ENCODE measurements at regions not wholly inside any gene's neighbourhood (a gene's known extent, or its start where the extent isn't known, plus 50 kb on each side); places are given as distances from the start of the nearest gene placed in this dataset.

DNA sequence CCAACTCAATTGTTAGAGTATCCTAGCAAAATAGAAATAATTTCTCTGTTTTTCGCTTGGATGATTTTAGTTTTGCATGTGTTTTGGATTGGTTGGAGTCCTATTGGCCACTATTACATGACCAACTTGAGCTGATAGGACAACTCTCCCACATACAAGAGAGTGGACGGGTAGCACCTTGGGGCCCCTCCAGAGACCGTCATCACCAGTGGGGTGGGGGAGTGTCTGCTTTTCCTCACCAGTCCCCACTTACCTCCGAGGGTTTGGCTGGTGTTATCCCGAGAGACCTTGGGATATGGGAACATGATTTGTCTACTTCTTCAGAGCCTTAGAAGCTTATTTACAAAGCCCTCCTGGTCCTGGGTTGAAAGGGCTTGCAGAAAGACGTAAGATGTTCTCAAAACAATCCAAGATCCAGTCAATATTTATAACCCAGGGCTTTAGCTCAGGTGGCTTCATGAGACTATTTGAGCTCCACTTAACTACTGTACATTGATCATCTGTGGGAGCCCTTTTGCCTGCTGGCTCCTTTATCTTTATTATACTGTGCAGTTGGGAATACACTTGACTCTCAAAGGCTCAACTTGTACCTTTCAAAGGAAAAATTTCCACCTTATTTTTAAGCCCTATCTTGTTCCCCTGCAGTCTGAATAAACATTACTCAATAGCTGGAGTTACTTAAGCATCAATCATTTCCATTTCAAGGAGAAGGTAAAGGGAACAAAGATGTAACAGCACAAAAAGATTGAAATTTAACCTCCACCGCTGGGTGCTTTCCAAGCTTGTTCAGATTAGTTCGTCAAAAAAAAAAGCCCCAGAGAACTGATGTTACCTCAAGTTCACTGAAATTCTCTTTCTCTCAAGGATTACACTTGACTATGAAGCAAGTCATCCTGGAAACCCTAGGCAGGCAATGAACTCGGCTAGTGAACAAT, 119.7 kb downstream of the WDR11 start:
- Histone ChIP-seq H3K27ac (peak overlapping the region; percentile 66), H2AFZ (no peak overlapping the region), H3K36me3 (replicated peaks; ENCODE audit: insufficient read depth, low read depth) (no peaks in the 10 kb centered on the region), H3K27me3 (no peaks in the 10 kb centered on the region), H3K4me2 (peak overlapping the region; percentile 13), H3K4me3 (no peak overlapping the region), H3K79me2 (peaks cover 4% of the 10 kb centered on the region), H3K9me2 (replicated peaks; ENCODE audit: insufficient read depth) (no peaks in the 10 kb centered on the region), H3K9me3 (ENCODE audit: low read depth) (peaks cover 7% of the 10 kb centered on the region), H3K4me1 (ENCODE audit: insufficient read depth) (peaks cover 12% of the 10 kb centered on the region), H4K20me1 (ENCODE audit: insufficient read depth, poor library complexity, severe bottlenecking) (no peaks in the 10 kb centered on the region)
- DNase-seq (ENCODE audit: low spot score): no peak
- 61% methylated on average over 9 of the region's 9 CpGs for WGBS (ENCODE audit: low lambda C conversion rate, missing lambda C conversion rate)
- TF ChIP-seq EZH2 (IDR thresholded peaks at IDR 0.05; ENCODE audit: borderline replicate concordance) (no peak), EZH2phosphoT487 (IDR thresholded peaks at IDR 0.05; ENCODE audit: low read depth, severe bottlenecking, unreplicated experiment) (no peak)
- TF ChIP-seq, protein P1, sequence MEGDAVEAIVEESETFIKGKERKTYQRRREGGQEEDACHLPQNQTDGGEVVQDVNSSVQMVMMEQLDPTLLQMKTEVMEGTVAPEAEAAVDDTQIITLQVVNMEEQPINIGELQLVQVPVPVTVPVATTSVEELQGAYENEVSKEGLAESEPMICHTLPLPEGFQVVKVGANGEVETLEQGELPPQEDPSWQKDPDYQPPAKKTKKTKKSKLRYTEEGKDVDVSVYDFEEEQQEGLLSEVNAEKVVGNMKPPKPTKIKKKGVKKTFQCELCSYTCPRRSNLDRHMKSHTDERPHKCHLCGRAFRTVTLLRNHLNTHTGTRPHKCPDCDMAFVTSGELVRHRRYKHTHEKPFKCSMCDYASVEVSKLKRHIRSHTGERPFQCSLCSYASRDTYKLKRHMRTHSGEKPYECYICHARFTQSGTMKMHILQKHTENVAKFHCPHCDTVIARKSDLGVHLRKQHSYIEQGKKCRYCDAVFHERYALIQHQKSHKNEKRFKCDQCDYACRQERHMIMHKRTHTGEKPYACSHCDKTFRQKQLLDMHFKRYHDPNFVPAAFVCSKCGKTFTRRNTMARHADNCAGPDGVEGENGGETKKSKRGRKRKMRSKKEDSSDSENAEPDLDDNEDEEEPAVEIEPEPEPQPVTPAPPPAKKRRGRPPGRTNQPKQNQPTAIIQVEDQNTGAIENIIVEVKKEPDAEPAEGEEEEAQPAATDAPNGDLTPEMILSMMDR (IDR thresholded peaks at IDR 0.05; ENCODE audit: poor library complexity): no peak

DNA sequence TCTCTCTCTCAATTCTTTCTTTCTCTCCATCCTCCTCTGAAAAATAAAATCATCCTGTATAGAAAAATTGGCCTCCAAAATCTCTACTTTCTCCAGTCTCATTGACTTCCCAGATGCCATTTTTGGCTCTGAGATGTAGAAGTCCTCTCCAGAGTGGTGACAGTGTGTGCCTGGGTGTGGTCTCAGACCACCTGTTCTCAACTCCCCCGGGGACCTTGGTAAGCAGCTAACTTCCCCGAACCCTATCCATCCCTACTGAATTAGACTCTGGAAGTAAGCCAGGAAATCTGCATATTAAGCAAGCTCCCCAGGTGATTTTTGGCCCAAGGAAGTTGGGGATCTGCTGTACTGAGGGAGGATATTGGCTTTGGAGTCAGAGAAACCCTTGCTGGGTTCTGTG, 120.5 kb downstream of the WDR11 start:
- Histone ChIP-seq H3K27me3 (no peaks in the 10 kb centered on the region), H3K9me3 (ENCODE audit: low read depth) (peaks cover 7% of the 10 kb centered on the region), H2AFZ (no peak overlapping the region), H3K27ac (peak overlapping the region; percentile 66), H3K4me2 (no peak overlapping the region), H4K20me1 (ENCODE audit: insufficient read depth, poor library complexity, severe bottlenecking) (no peaks in the 10 kb centered on the region), H3K4me3 (no peak overlapping the region), H3K36me3 (replicated peaks; ENCODE audit: insufficient read depth, low read depth) (no peaks in the 10 kb centered on the region), H3K9me2 (replicated peaks; ENCODE audit: insufficient read depth) (no peaks in the 10 kb centered on the region), H3K79me2 (peaks cover 4% of the 10 kb centered on the region), H3K4me1 (ENCODE audit: insufficient read depth) (peaks cover 7% of the 10 kb centered on the region)
- TF ChIP-seq EZH2 (IDR thresholded peaks at IDR 0.05; ENCODE audit: borderline replicate concordance) (no peak), EZH2phosphoT487 (IDR thresholded peaks at IDR 0.05; ENCODE audit: low read depth, severe bottlenecking, unreplicated experiment) (no peak)
- TF ChIP-seq, protein P1 (IDR thresholded peaks at IDR 0.05; ENCODE audit: poor library complexity): no peak
- no peak for DNase-seq (ENCODE audit: low spot score)
- WGBS (ENCODE audit: low lambda C conversion rate, missing lambda C conversion rate): 92% methylated on average over 2 of the region's 2 CpGs

DNA sequence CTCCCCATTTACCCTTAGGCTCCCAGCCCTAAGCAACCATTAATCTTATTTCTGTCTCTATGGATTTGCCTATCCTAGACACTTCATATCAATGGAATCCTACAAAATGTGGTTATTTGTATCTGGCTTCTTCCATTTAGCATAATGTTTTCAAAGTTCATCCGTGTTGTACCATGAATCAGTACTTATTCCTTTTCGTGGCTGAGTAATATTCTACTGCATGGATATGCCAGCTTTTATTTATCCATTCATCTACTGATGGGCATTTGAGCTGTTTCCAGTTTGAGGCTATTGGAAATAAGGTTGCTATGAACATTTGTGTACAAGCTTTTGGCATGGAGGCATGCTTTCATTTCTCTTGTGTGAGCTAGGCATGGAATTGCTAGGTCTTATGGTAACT, 121.1 kb downstream of the WDR11 start:
- 95% methylated on average over 2 of the region's 2 CpGs for WGBS (ENCODE audit: low lambda C conversion rate, missing lambda C conversion rate)
- Histone ChIP-seq H3K36me3 (replicated peaks; ENCODE audit: insufficient read depth, low read depth) (no peaks in the 10 kb centered on the region), H3K9me3 (ENCODE audit: low read depth) (peaks cover 7% of the 10 kb centered on the region), H4K20me1 (ENCODE audit: insufficient read depth, poor library complexity, severe bottlenecking) (no peaks in the 10 kb centered on the region), H3K27ac (peak overlapping the region; percentile 66), H3K4me1 (ENCODE audit: insufficient read depth) (peaks cover 11% of the 10 kb centered on the region), H2AFZ (no peak overlapping the region), H3K79me2 (peaks cover 4% of the 10 kb centered on the region), H3K4me3 (no peak overlapping the region), H3K4me2 (no peak overlapping the region), H3K27me3 (no peaks in the 10 kb centered on the region), H3K9me2 (replicated peaks; ENCODE audit: insufficient read depth) (no peaks in the 10 kb centered on the region)
- no peak for TF ChIP-seq EZH2 (IDR thresholded peaks at IDR 0.05; ENCODE audit: borderline replicate concordance)
- TF ChIP-seq, protein P1 (IDR thresholded peaks at IDR 0.05; ENCODE audit: poor library complexity): no peak
- no peak for TF ChIP-seq EZH2phosphoT487 (IDR thresholded peaks at IDR 0.05; ENCODE audit: low read depth, severe bottlenecking, unreplicated experiment)
- DNase-seq (ENCODE audit: low spot score): no peak
